H4 (cell line): ENCODE measurements at regions not wholly inside any gene's neighbourhood (a gene's known extent, or its start where the extent isn't known, plus 50 kb on each side); places are given as distances from the start of the nearest gene placed in this dataset.

Experiments
- DNase-seq: peaks from one replicate; pipeline ENCODE4 v3.0.0-alpha.2; 2015; ENCODE audit warnings: low spot score

DNA sequence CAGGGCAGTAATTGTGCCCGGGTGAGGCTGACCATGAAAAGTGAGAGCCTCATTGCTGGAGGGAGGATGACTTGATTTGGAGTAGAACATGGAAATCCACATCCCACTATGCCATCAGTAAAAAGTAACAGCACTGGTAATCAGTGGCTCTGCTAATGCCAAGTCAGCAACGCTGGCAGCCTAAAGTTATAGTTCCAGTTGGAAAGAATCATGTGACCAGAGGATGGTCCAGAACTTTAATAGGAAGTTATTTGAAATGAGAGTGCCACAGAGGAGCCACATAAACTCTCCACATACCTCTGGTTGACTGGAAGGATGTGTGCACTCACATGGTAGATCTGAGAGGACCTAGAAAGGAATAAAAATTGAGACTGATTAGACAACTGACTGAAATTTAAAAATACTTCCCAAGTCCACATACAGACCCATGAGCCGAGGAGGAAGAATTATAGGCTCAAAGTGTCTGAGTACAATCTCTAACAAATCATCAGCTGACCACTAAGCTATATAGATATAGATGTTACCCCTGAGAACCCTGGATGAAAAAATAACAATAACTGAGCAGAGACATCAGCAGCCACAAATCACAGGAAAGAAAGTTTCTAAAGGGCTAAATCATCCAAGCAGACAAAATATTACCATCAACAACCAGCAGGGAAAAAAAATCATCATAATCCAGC is 346.8 kb downstream of the STK39 start:
- no peak for DNase-seq

DNA sequence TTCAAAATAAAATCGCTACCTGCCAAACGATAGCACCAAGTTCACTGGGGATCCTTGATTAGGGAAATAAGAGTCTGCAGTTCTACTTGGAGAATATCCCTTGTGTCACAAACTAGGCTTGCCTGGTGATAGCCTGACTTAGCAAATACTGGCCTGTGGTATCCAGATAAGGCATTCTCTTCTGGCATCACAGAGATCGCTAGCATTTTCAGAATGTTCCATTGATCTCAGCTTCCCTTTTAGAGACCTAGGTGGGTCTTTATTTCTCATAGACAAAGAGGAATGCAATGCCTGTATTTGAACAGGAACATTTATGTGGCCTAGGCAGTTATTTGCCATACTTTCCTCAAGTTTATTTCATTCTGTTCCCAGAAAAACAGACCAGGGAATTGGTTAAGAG is 349.1 kb downstream of the STK39 start:
- DNase-seq: no peak

DNA sequence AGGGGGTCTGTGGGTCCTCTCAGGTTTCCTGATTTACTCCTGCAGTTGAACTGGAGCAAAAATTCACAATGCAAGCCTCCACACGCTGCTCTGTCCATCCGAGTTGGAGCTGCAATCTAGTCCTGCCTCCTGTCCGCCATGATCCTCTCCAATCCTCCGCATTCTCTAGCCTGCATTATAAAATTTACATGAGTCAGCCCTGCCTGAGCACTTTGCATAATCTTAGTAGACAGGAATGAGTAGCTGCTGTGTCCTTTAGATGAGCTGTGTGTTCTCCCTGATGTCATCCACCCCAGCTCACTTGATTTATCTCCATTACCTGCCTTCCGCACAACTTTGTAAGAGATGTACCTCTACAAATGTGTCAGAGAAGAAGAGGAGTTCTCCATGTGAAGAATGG is 355.6 kb downstream of the STK39 start:
- DNase-seq: no peak

DNA sequence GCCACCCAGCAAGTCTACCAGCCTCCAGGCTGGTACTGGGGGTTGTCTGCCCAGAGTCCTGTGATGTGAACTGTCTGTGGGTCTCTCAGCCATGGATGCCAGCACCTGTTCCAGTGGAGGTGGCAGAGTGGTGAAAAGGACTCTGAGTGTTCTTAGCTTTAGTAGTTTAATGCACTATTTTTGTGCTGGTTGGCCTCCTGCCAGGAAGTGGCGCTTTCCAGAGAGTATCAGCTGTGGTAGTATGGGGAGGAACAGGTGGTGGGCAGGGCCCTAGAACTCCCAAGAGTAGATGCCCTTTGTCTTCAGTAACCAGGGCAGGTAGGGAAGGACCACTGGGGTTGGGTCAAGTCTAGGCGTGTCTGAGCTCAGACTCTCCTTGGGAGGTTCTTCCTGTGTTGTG is 356.7 kb downstream of the STK39 start:
- DNase-seq: no peak

DNA sequence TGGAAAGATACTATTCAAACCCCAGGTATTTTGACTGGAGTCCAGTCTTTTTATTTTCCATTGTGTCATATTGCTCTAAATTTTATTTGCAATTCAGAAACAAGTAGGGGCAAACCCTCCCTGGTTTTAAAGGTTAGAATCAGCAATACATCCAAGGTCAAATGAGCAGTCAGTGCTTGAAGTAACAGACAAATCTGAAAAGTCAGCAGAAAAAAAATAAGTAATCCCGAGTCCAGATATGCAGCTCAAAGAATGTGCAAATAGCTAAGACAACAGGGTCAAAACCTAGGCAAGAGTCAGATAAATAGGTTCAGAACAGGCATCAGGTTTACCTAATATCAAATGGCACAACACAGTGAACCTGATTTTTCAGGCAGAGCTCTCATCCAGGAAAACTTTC is 367.0 kb downstream of the STK39 start:
- no peak for DNase-seq

DNA sequence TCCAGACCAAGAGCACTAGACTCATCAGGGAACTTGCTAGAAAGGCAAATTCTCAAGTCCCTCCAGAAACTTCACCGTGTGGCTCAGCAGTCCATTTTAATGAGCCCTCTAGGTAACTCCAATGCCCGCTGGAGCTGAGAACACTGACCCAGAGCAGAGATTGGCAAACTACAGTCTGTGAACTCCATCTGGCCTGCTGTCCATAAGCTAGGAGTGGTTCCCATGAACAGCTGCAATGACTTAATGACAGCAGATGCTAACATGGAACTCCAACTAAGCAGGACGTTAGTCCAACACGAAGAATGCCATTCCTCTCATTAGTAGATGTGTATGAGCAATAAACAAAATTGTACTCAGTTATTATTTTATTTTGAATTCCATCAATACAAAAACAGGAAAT is 371.9 kb downstream of the STK39 start:
- DNase-seq: no peak

DNA sequence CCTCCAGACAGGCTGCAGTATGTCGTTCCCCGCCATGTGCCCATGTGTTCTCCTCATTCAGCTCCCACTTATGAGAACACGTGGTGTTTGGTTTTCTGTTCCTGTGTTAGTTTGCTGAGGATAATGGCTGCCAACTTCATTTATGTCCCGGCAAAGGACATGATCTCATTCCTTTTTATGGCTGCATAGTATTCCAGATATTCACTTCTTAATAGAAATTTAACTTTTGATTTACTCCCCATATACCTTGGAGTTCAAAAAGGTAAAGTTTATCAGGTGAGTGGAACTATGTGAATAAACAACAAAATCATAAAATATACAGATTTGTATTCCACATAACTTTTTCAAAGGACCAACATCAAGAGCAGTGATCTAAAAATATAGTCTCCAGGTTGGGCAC is 372.6 kb downstream of the STK39 start:
- DNase-seq: no peak

DNA sequence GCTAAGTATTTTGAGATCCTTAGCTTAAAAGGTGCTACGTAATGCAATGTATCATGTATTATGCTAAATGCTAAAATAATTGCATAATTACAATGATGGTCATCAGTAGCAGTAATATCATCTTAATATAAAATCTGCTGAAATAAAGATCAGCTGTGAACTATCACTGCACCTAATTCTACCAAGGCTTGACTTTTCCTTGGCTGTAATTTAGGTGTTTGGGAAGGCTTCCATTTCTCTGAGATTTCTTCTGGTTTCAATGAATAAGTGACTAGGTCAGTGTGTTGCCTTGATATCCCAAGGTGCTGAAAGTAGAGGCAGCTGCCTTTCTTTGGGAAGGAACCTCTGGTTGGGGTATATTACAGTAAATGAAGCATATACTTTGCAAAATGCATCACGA is 376.1 kb downstream of the STK39 start:
- no peak for DNase-seq

DNA sequence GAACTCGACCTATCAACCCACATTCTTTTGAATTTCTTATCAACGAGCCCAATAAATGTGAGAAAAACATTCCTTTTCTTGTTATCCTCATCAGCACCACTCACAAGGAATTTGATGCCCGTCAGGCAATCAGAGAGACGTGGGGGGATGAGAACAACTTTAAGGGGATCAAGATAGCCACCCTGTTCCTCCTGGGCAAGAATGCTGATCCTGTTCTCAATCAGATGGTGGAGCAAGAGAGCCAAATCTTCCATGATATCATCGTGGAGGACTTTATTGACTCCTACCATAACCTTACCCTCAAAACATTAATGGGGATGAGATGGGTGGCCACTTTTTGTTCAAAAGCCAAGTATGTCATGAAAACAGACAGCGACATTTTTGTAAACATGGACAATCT is 378.2 kb downstream of the STK39 start:
- no peak for DNase-seq

DNA sequence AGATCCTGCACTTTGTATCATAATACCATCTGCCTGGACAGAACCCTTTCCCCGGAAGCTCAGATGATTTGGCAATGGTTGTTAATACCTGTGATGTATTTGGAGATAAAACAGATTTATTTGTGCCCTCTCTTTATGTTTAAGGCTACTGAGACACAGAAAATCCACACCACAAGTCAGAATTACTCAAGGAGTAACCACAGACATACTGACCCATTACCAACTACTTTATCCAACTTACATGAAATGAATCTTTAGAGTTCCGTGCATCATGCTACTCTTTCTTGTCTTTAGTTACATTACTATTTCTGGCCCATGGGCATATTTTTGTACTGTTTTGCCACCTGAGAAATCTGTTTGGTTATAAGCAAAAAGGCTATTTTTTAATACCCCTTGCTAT is 384.0 kb downstream of the STK39 start:
- DNase-seq: no peak

DNA sequence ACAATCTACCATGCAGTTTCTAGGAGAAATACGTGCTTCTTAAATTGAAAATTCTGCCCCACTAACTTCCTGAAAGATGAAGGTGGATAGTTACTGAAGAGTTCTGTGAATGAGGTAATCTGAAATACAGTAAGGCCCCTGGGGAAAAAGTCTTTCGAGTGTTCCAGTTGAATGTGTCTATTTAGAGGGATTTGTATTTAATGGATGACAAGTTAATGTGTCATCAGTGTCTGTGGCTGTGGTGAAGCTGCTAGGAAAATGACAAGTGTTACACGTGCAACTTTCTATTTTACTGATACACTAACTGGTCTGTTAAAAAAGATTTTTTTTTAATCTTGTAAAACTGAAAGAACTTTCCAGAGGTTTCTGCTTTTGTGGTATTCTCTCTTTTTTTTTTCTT is 384.6 kb downstream of the STK39 start:
- DNase-seq: peak; percentile 14

DNA sequence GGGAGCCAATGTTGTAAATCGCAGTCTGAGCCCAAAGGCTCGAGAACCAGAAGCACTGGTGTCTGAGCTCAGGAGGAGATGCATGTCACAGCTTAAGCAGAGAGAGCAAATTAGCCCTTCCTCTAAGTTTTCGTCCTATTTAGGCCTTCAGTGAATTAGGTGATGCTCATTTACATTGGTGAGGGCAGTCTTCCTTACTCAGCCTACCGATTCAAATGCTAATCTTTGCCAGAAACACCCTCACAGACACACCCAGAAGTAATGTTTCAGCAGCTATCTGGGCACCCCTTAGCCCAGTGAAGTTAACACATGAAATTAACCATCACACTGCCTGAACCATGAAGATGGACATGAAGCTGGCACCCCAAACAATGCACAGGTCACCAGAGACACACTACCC is 385.1 kb downstream of the STK39 start:
- DNase-seq: no peak

DNA sequence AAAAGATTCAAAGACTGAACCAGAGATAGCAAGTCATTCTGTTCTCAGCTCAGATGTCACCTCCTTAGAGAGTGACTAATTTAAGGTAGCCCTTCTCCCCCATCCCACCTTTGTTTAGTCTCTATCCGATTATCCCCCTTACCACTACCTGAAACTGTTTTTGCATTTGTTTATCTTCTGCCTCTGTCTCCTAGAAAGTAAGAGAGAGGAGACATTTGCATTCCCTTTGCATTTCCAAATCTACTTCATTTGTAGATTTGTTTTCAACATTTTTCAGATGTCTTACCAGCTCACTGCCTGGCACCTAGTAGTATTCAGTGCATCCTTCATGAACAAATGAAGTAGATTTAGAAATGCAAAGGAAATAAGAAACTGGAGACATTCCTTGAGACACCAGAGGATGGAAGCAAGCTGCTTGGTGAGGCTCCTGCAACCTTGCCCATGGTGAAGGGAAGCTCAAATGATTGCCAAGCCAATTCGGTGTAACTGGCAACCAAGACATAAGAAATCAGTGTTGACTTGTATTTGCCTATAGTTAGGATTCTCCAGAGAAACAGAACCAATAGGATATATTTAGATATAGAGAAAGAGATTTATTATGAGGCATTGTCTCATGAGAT is 385.7 kb downstream of the STK39 start:
- no peak for DNase-seq

DNA sequence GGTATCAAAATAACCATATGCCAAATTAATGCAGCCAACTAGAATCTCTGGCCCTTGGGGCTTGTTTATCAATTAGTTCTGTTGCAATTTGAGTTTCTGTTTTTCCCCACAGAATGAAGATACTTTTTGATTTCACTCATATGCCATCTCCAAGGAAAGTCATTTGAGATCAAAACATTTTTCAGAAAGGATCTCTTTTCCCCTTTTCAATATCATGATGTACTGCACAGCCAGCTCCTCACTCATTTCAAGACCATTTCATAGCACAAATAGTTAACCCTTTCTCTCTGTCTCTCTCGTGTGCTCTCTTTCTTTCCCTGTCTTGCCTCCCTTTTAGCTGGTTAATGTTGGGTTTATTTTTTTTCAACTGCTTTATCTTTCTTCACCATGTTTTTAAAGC is 387.3 kb downstream of the STK39 start:
- DNase-seq: no peak

DNA sequence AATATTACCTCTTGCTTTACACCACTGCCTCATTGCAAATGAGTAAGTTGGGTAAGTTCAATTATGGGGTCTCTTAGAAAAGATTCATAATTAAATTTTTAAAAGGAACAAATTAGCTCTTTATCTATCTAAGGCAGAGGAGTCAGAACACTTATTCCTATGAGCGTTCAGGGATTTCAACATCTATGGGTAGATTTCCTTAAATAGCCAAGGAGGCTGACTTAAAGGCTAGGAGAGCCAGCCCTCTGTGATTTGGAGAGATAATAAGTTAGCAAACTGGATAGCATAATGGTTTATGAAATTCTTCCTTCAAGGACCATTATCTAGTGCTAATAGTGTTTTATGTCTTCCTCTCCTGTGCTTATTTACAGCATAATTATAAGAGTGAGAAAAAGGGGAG is 387.7 kb downstream of the STK39 start:
- DNase-seq: no peak

DNA sequence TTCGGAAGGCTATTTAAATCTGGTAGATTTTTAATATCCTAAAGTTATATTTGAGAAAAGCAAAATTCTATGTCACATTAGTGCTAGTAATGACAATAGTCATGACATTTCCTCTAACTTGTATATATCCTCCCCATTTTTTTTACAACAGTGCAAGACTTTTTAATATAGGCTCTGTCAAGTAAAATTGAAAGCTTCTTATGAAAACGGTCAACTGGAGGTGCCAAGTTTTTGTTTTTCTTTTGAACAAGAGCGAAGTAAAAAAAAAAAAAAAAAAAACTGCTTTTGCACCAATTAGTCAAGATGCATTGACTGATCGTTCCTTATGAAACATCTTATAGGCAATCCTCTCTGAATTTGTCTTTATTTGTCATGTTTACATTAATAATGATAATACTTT is 389.3 kb downstream of the STK39 start:
- DNase-seq: no peak

DNA sequence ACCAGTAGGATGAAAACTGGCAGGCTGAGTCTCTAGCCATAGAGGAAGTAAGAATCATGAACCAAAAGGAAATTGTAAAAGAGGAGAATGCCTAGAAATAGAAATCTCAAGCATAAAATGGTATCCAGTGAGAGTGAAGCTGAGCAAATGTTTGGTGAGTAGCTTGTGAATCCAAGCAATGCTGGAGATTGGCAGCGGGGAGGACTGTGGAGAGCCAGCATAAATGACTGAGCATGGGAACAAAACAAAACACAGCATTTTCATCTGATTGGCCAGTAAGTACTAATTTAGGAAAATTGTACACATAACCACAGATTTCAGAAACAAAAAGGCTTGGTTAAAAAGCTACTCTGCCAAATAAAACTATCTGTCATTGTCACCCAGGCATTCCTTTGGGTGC is 390.0 kb downstream of the STK39 start:
- no peak for DNase-seq

DNA sequence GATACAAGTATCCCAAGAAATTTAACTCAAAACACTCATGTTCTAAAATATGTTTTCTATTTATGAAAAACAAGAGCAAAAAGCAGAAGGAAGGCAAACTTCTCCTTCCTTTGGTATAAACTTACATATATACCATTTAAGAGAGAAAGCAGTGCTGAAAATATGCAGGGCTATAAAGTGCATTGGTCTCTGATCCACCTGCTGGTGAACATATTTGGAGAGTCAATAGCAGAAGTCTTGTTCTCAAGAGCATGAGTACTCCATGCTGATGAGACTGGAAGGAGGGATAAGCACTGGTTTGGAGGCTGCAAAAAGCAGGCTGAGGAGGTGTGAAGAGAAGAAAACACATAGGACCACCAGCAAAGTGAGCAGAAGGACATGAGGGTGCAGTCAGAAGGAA is 391.2 kb downstream of the STK39 start:
- no peak for DNase-seq

DNA sequence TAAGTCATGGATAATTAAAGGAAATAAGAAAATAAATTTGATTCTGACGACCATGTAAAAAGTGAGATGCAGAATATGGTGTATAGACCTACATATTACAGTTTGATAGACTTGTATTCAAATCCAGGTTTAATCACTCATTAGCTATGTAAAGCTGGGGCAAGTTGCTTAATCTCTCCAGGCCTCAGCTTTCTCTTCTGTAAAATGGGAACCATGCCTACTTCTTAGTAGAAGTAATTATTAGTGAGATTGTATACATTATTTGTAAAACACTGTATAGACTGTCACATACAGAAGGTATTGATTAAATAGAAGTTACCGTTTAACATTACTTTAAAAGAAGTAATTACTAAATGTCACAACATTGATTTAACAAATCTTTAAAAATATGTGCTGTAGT is 392.2 kb downstream of the STK39 start:
- DNase-seq: no peak

DNA sequence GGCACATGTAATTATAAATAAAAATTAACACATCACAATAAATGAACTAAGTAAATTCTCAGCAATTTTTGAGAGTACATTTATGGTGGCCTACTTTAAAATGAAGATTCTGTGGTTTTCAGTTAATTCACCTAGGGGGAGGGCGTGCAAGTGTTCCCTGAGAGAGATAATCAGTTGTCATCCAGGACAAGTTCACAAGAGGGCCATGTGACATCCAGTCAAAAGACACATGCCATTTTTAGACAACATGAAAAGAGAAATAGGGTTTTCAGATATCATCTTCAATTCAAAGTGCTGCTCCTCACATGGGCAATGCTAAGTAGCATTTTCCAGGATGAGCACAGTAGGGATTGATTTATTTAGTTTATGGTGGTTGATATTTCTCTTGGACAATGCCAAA is 393.7 kb downstream of the STK39 start:
- DNase-seq: no peak

DNA sequence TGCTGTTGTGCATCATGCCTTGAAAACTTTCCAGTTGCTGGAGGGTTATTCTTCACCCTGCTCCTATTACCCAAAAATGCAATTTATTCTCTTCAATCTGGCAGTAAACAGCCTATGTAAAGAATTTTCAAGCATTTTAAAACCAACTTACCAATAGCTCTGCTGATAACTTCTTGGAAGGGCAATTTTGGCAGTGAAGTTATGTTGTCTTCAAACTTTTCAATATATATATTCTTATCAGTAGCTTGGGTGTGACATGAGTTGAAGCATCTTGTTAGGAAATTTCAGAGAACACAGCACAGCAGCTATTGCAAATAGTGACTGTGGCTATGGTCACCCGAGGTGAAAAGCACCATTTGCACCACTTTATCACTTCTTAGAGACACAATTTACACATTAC is 395.5 kb downstream of the STK39 start:
- DNase-seq: no peak

DNA sequence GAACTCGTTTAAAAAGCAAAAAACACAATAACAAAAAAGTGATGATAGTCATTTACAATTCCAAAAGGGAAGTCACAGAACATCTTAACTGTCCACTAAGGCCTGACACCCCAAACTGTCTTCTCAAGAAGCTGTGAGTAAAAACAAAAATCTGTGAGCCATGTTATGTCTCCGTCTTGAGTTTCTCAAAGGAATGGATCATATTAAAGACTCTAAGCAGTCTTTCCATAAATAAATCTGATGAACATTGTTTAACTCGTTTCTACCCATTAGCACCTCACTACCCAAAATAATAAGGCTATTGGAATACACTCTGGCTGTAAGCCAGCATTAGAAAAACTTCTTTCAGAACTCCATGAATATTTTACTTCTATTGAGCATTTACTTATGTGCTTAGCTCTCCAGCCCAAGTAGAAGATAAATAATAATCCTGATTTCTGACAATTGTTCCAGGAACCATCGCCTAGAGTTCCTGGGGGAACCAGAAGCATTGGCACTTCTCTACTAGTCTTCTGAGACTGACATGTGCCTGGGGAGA is 396.0 kb downstream of the STK39 start:
- no peak for DNase-seq

DNA sequence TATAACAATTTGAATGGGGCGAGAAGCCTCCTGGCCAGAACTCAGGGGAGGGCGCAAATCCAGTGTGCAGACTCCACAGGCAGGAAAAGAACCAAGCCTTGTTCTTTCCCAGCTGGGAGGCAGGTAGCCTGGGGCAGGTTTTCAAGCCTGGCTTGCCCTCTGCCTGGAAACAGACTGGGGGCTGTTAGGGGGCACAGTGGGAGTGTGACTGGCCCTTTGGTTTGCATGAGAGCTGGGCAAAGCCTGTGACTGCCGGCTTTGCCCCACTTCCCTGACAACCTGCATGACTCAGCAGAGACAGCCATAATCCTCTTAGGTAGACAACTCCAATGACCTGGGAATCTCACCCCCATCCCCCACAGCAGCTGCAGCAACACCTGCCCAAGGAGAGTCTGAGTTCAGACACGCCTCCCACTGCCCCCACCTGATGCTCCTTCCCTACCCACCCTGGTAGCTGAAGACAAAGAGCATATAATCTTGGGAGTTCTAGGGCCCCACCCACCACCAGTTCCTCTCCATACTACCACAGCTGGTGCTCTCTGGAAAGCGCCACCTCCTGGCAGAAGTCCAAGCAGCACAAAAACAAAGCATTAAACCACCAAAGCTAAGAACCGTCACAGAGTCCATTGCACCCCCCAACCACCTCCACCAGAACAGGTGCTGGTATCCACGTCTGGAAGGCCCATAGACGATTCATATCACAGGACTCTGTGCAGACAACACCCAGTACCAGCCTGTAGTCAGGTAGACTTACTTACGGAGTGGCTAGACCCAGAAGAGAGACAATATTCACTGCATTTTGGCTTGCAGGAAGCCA is 402.5 kb downstream of the STK39 start:
- no peak for DNase-seq
